ENCODE measurements at regions not wholly inside any gene's neighbourhood (a gene's known extent, or its start where the extent isn't known, plus 50 kb on each side); places are given as distances from the start of the nearest gene placed in this dataset.

- TF ChIP-seq POLR2AphosphoS5 (IDR thresholded peaks at IDR 0.05; ENCODE audit: low read depth, low read length) (no peak), TAF1 (IDR thresholded peaks at IDR 0.05; ENCODE audit: borderline replicate concordance, low read depth, low read length) (no peak), CTCF (IDR thresholded peaks at IDR 0.05) (peak; percentile 32; the same call in 1 of the 2 replicates), EZH2phosphoT487 (IDR thresholded peaks at IDR 0.05; ENCODE audit: borderline replicate concordance, low read depth) (no peak), EP300 (IDR thresholded peaks at IDR 0.05; ENCODE audit: borderline replicate concordance in 1 of 2, low read depth in 1 of 2, low read length in 1 of 2) (no peak), REST (IDR thresholded peaks at IDR 0.05; ENCODE audit: low read depth, low read length) (no peak), YY1 (IDR thresholded peaks at IDR 0.05; ENCODE audit: low read depth) (no peak), NRF1 (IDR thresholded peaks at IDR 0.05; ENCODE audit: low read depth, low read length) (no peak), USF2 (IDR thresholded peaks at IDR 0.05; ENCODE audit: borderline replicate concordance, low read depth, low read length) (no peak), RFX5 (IDR thresholded peaks at IDR 0.05; ENCODE audit: low read length) (no peak), USF1 (IDR thresholded peaks at IDR 0.05; ENCODE audit: borderline replicate concordance, low read depth) (no peak), TEAD4 (IDR thresholded peaks at IDR 0.05; ENCODE audit: borderline replicate concordance, insufficient read depth) (no peak), TCF12 (IDR thresholded peaks at IDR 0.05) (no peak)
- TF ChIP-seq, protein P1, sequence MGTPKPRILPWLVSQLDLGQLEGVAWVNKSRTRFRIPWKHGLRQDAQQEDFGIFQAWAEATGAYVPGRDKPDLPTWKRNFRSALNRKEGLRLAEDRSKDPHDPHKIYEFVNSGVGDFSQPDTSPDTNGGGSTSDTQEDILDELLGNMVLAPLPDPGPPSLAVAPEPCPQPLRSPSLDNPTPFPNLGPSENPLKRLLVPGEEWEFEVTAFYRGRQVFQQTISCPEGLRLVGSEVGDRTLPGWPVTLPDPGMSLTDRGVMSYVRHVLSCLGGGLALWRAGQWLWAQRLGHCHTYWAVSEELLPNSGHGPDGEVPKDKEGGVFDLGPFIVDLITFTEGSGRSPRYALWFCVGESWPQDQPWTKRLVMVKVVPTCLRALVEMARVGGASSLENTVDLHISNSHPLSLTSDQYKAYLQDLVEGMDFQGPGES (IDR thresholded peaks at IDR 0.05; ENCODE audit: low read depth, low read length) = no peak
These were observed 278.0 kb downstream of the ZBBX start for GRCh38 chr3:167102071-167102470.
